ENCODE measurements at regions not wholly inside any gene's neighbourhood (a gene's known extent, or its start where the extent isn't known, plus 50 kb on each side); places are given as distances from the start of the nearest gene placed in this dataset.

DNA sequence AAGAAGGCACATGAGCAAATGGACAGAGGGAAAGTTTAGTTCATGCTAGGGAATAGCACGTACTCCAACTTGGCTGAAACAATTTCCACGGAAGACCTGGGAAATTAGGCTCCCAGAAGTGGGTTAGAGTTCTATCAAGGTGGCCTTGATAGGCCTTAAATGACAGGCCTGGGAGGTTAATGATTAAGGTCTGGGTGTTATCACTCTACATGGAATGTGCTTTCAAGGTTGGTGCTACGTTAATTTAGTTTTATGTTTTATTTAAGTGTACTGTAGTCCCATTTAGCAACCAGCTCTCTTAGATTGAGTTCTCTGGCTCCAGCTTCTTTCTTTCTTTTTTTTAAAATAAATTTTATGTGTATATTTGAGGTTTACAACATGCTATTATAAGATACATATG is 121.4 kb upstream of the MEF2C start:
- Histone ChIP-seq H3K79me2 (ENCODE audit: control insufficient read depth, insufficient read depth, low read length) (no peaks in the 10 kb centered on the region), H3K36me3 (ENCODE audit: control insufficient read depth in 2 of 2, extremely low read depth in 1 of 2, insufficient read depth in 2 of 2, low read length in 2 of 2) (no peaks in the 10 kb centered on the region), H2AFZ (ENCODE audit: low read depth, low read length) (no peak overlapping the region), H3K4me1 (ENCODE audit: control insufficient read depth, extremely low read depth, insufficient read depth, low read length) (no peaks in the 10 kb centered on the region), H3K27ac (ENCODE audit: insufficient read depth, low read depth, low read length) (no peak overlapping the region), H3K9me1 (replicated peaks; ENCODE audit: control insufficient read depth, extremely low read depth, insufficient read depth, low read length) (no peaks in the 10 kb centered on the region), H3K9ac (replicated peaks; ENCODE audit: extremely low read depth, insufficient read depth, low read length) (no peak overlapping the region), H4K20me1 (replicated peaks; ENCODE audit: control insufficient read depth, extremely low read depth, insufficient read depth, low read length) (no peaks in the 10 kb centered on the region), H3K4me2 (ENCODE audit: insufficient read depth, low read length) (no peak overlapping the region), H3K9me3 (replicated peaks; ENCODE audit: control insufficient read depth, insufficient read depth, low read length) (no peaks in the 10 kb centered on the region), H3K27me3 (ENCODE audit: control insufficient read depth in 2 of 2, insufficient read depth in 2 of 2, low read length in 2 of 2) (no peaks in the 10 kb centered on the region), H3K4me3 (replicated peaks in 1 of 3; ENCODE audit: insufficient read depth in 1 of 3, low read depth in 1 of 3, low read length in 3 of 3) (no peak overlapping the region)
- dilution Hi-C loops (cut with MboI; ENCODE audit: extremely low pct_ligation_motif_present, low sequenced_read_pairs) (no loop called here), intact Hi-C loops (cut with micrococcal nuclease) (no loop called here)
- TF ChIP-seq JUN (IDR thresholded peaks at IDR 0.05; ENCODE audit: borderline replicate concordance, insufficient read depth, insufficient read length, low read depth) (no peak), POLR2A (IDR thresholded peaks at IDR 0.05; ENCODE audit: low read depth, low read length) (no peak), POLR2AphosphoS5 (IDR thresholded peaks at IDR 0.05; ENCODE audit: insufficient read depth, low read depth, low read length) (no peak), FOS (IDR thresholded peaks at IDR 0.05; ENCODE audit: borderline replicate concordance, insufficient read depth, low read length) (no peak), GATA2 (IDR thresholded peaks at IDR 0.05; ENCODE audit: insufficient read depth, insufficient read length, low read depth, low read length) (no peak), EZH2 (IDR thresholded peaks at IDR 0.05; ENCODE audit: borderline replicate concordance, low read depth, low read length, severe bottlenecking) (no peak), MYC (IDR thresholded peaks at IDR 0.05; ENCODE audit: low read depth, low read length) (no peak)
- TF ChIP-seq, protein P1, sequence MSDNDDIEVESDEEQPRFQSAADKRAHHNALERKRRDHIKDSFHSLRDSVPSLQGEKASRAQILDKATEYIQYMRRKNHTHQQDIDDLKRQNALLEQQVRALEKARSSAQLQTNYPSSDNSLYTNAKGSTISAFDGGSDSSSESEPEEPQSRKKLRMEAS (IDR thresholded peaks at IDR 0.05; ENCODE audit: insufficient read depth, insufficient read length), result no peak
- TF ChIP-seq, protein P2, sequence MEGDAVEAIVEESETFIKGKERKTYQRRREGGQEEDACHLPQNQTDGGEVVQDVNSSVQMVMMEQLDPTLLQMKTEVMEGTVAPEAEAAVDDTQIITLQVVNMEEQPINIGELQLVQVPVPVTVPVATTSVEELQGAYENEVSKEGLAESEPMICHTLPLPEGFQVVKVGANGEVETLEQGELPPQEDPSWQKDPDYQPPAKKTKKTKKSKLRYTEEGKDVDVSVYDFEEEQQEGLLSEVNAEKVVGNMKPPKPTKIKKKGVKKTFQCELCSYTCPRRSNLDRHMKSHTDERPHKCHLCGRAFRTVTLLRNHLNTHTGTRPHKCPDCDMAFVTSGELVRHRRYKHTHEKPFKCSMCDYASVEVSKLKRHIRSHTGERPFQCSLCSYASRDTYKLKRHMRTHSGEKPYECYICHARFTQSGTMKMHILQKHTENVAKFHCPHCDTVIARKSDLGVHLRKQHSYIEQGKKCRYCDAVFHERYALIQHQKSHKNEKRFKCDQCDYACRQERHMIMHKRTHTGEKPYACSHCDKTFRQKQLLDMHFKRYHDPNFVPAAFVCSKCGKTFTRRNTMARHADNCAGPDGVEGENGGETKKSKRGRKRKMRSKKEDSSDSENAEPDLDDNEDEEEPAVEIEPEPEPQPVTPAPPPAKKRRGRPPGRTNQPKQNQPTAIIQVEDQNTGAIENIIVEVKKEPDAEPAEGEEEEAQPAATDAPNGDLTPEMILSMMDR (IDR thresholded peaks at IDR 0.05; ENCODE audit: extremely low read depth in 1 of 2, insufficient read depth in 1 of 2, low read depth in 1 of 2, low read length in 2 of 2), result no peak
- ChIA-PET CTCF (interaction anchor here (1.2 kb wide), 1 partner anchor 14 kb away, joined by 3 read pairs; no protein-coding TSS in a partner anchor), POLR2A (no interaction called here)
- no TSS peak for BruUV-seq (replicated peaks)
- DNase-seq (ENCODE audit: low read depth, low spot score) (no peak), FAIRE-seq (no peak)

All from endothelial cell of umbilical vein (primary cell).